CD4-positive, CD25-positive, alpha-beta regulatory T cell (primary cell): ENCODE measurements at regions not wholly inside any gene's neighbourhood (a gene's known extent, or its start where the extent isn't known, plus 50 kb on each side); places are given as distances from the start of the nearest gene placed in this dataset.
A peak's percentile ranks its signal among the peaks of the same experiment; 100 is the strongest.

Experiments used
- ATAC-seq, 2 donors: fragments of 150-1000 bp; cut with Tn5 transposase; one replicate each; pipeline ENCODE4 v1.10.0; 2021; ENCODE audit warnings: low read depth in 2 of 2, moderate number of reproducible peaks in 2 of 2, moderate library complexity in 1 of 2
- DNase-seq, 3 donors: peaks; one replicate each; pipeline versions ENCODE4 v3.0.0 to v3.0.0-alpha.2; 2012 to 2022; ENCODE audit warnings: mixed read lengths in 1 of 3
- H3K27ac ChIP-seq: one replicate; pipeline ENCODE4 v1.7.0; 2013; ENCODE audit warnings: mild to moderate bottlenecking, low read length; ENCODE audit not compliant: insufficient read depth, poor library complexity, severe bottlenecking
- H3K27me3 ChIP-seq: one replicate; pipeline ENCODE4 v1.7.0; 2013; ENCODE audit warnings: low read length; ENCODE audit not compliant: control insufficient read depth, insufficient read depth
- H3K36me3 ChIP-seq: one replicate; pipeline ENCODE4 v1.7.0; 2013; ENCODE audit warnings: mild to moderate bottlenecking, low read length, moderate library complexity; ENCODE audit not compliant: control insufficient read depth, insufficient read depth
- H3K4me1 ChIP-seq: 2 replicates; pipeline ENCODE4 v1.7.0; 2013; ENCODE audit warnings: mild to moderate bottlenecking, low read length; ENCODE audit not compliant: insufficient read depth, control insufficient read depth, poor library complexity, severe bottlenecking
- H3K4me3 ChIP-seq: one replicate; pipeline ENCODE4 v1.7.0; 2013; ENCODE audit warnings: low read depth, mild to moderate bottlenecking, low read length, moderate library complexity
- H3K9me3 ChIP-seq, 2 experiments: 1 replicate in 1 of 2; 2 replicates in 1 of 2; pipeline ENCODE4 v1.7.0; 2013; ENCODE audit warnings: low read length in 2 of 2, mild to moderate bottlenecking in 1 of 2, moderate library complexity in 1 of 2; ENCODE audit not compliant: control insufficient read depth in 2 of 2
- H3K27ac Mint-ChIP-seq, 3 donors: one replicate each; pipeline ENCODE4 v1.8.0; 2020 to 2022; ENCODE audit warnings: mild to moderate bottlenecking in 3 of 3, mixed read lengths in 3 of 3, moderate library complexity in 2 of 3
- H3K27me3 Mint-ChIP-seq: one replicate; pipeline ENCODE4 v1.8.0; 2022; ENCODE audit warnings: mild to moderate bottlenecking, mixed read lengths
- H3K36me3 Mint-ChIP-seq: one replicate; pipeline ENCODE4 v1.8.0; 2020; ENCODE audit warnings: mixed read lengths
- H3K4me1 Mint-ChIP-seq, 4 donors: one replicate each; pipeline ENCODE4 v1.8.0; 2020 to 2022; ENCODE audit warnings: mixed read lengths in 4 of 4, mild to moderate bottlenecking in 1 of 4
- H3K4me3 Mint-ChIP-seq, 4 donors: one replicate each; pipeline ENCODE4 v1.8.0; 2020 to 2022; ENCODE audit warnings: mild to moderate bottlenecking in 4 of 4, mixed read lengths in 4 of 4, moderate library complexity in 3 of 4
- H3K9me3 Mint-ChIP-seq, 7 donors: one replicate each; pipeline ENCODE4 v1.8.0; 2020 to 2022; ENCODE audit warnings: mixed read lengths in 7 of 7, mild to moderate bottlenecking in 3 of 7, moderate library complexity in 2 of 7

- Mint-ChIP-seq H3K4me3 (no peak overlapping the region), H3K4me1 (peaks cover 0 to 3% (median 0%) of the 10 kb centered on the region in 4 donors), H3K36me3 (peaks cover 3% of the 10 kb centered on the region), H3K27ac (no peak overlapping the region), H3K27me3 (peaks cover 16% of the 10 kb centered on the region), H3K9me3 (peaks cover 0 to 1% (median 0%) of the 10 kb centered on the region in 7 donors)
- Histone ChIP-seq H3K36me3 (no peaks in the 10 kb centered on the region), H3K27ac (no peak overlapping the region), H3K27me3 (peaks cover 10% of the 10 kb centered on the region), H3K9me3 (no peaks in the 10 kb centered on the region), H3K4me1 (no peaks in the 10 kb centered on the region), H3K4me3 (no peak overlapping the region)
- DNase-seq = no peak
- ATAC-seq = no peak
These were observed 146.7 kb upstream of the TSC22D2 start for GRCh38 chr3:150261418-150261817.

GRCh38 chr3:150260398-150260710, 147.7 kb upstream of the TSC22D2 start:
- Mint-ChIP-seq H3K36me3 (peaks cover 3% of the 10 kb centered on the region), H3K4me1 (peaks cover 0 to 3% (median 0%) of the 10 kb centered on the region in 4 donors), H3K27ac (no peak overlapping the region), H3K9me3 (peaks cover 0 to 3% (median 0%) of the 10 kb centered on the region in 7 donors), H3K27me3 (peaks cover 18% of the 10 kb centered on the region), H3K4me3 (no peak overlapping the region)
- H3K9me3 ChIP-seq = no peaks in the 10 kb centered on the region
- H3K4me1 ChIP-seq = no peaks in the 10 kb centered on the region
- H3K36me3 ChIP-seq = no peaks in the 10 kb centered on the region
- no peak for ATAC-seq
- H3K4me3 ChIP-seq = no peak overlapping the region
- H3K27ac ChIP-seq = no peak overlapping the region
- DNase-seq = no peak
- peaks cover 8% of the 10 kb centered on the region for H3K27me3 ChIP-seq

- no peak overlapping the region for H3K27ac Mint-ChIP-seq
- Histone ChIP-seq H3K9me3 (no peaks in the 10 kb centered on the region), H3K36me3 (no peaks in the 10 kb centered on the region), H3K4me3 (no peak overlapping the region), H3K27ac (no peak overlapping the region), H3K27me3 (peaks cover 8% of the 10 kb centered on the region), H3K4me1 (no peaks in the 10 kb centered on the region)
- peaks cover 0 to 3% (median 0%) of the 10 kb centered on the region in 7 donors for H3K9me3 Mint-ChIP-seq
- H3K4me1 Mint-ChIP-seq = peaks cover 0 to 3% (median 0%) of the 10 kb centered on the region in 4 donors
- ATAC-seq = no peak
- H3K27me3 Mint-ChIP-seq = peaks cover 15% of the 10 kb centered on the region
- H3K36me3 Mint-ChIP-seq = peaks cover 3% of the 10 kb centered on the region
- H3K4me3 Mint-ChIP-seq = peak overlapping the region in 1 of 4 donors; percentile 86
- DNase-seq = no peak
These were observed 148.3 kb upstream of the TSC22D2 start for GRCh38 chr3:150259526-150260397.

- Mint-ChIP-seq H3K4me3 (no peak overlapping the region), H3K36me3 (peaks cover 3% of the 10 kb centered on the region), H3K27me3 (peaks cover 19% of the 10 kb centered on the region), H3K9me3 (peaks cover 0 to 2% (median 0%) of the 10 kb centered on the region in 7 donors), H3K27ac (no peak overlapping the region), H3K4me1 (peaks cover 0 to 3% (median 0%) of the 10 kb centered on the region in 4 donors)
- Histone ChIP-seq H3K36me3 (no peaks in the 10 kb centered on the region), H3K4me3 (no peak overlapping the region), H3K27ac (no peak overlapping the region), H3K4me1 (no peaks in the 10 kb centered on the region), H3K9me3 (no peaks in the 10 kb centered on the region), H3K27me3 (peaks cover 2% of the 10 kb centered on the region)
- ATAC-seq (no peak), DNase-seq (no peak)
These were observed 151.3 kb upstream of the TSC22D2 start for GRCh38 chr3:150256782-150257181.

- H3K4me1 Mint-ChIP-seq = peaks cover 0 to 3% (median 0%) of the 10 kb centered on the region in 4 donors
- no peak for ATAC-seq
These were observed 151.8 kb upstream of the TSC22D2 start for GRCh38 chr3:150256318-150256717.

GRCh38 chr3:150255826-150256225, 152.3 kb upstream of the TSC22D2 start:
- H3K4me3 ChIP-seq = no peak overlapping the region
- Mint-ChIP-seq H3K27me3 (peaks cover 21% of the 10 kb centered on the region), H3K36me3 (peaks cover 3% of the 10 kb centered on the region), H3K4me3 (no peak overlapping the region), H3K27ac (no peak overlapping the region), H3K4me1 (peaks cover 0 to under 1% (median 0%) of the 10 kb centered on the region in 4 donors), H3K9me3 (peaks cover 0 to 2% (median 0%) of the 10 kb centered on the region in 7 donors)
- H3K27ac ChIP-seq = no peak overlapping the region
- peaks cover 2% of the 10 kb centered on the region for H3K27me3 ChIP-seq
- no peaks in the 10 kb centered on the region for H3K9me3 ChIP-seq
- DNase-seq = no peak
- no peak for ATAC-seq
- no peaks in the 10 kb centered on the region for H3K36me3 ChIP-seq
- H3K4me1 ChIP-seq = no peaks in the 10 kb centered on the region

More at GRCh38 chr3:150256318-150256717, 151.8 kb upstream of the TSC22D2 start:
- Mint-ChIP-seq H3K36me3 (peaks cover 3% of the 10 kb centered on the region), H3K4me3 (no peak overlapping the region), H3K9me3 (peaks cover 0 to 2% (median 0%) of the 10 kb centered on the region in 7 donors), H3K27ac (no peak overlapping the region), H3K27me3 (peaks cover 21% of the 10 kb centered on the region)
- no peak for DNase-seq
- no peak overlapping the region for H3K27ac ChIP-seq
- no peak overlapping the region for H3K4me3 ChIP-seq
- H3K4me1 ChIP-seq = no peaks in the 10 kb centered on the region
- no peaks in the 10 kb centered on the region for H3K36me3 ChIP-seq
- no peaks in the 10 kb centered on the region for H3K9me3 ChIP-seq
- peaks cover 2% of the 10 kb centered on the region for H3K27me3 ChIP-seq

GRCh38 chr3:150255413-150255812, 152.7 kb upstream of the TSC22D2 start:
- Mint-ChIP-seq H3K27ac (no peak overlapping the region), H3K4me3 (no peak overlapping the region), H3K9me3 (peaks cover 0 to 2% (median 0%) of the 10 kb centered on the region in 7 donors), H3K36me3 (peaks cover 3% of the 10 kb centered on the region), H3K4me1 (no peaks in the 10 kb centered on the region), H3K27me3 (peaks cover 21% of the 10 kb centered on the region)
- Histone ChIP-seq H3K36me3 (no peaks in the 10 kb centered on the region), H3K4me3 (no peak overlapping the region), H3K27ac (no peak overlapping the region), H3K4me1 (no peaks in the 10 kb centered on the region), H3K9me3 (no peaks in the 10 kb centered on the region), H3K27me3 (peaks cover 2% of the 10 kb centered on the region)
- no peak for ATAC-seq
- DNase-seq = no peak

- Mint-ChIP-seq H3K27ac (no peak overlapping the region), H3K27me3 (peaks cover 21% of the 10 kb centered on the region), H3K4me1 (no peaks in the 10 kb centered on the region), H3K9me3 (peaks cover 0 to 2% (median 0%) of the 10 kb centered on the region in 7 donors), H3K4me3 (no peak overlapping the region), H3K36me3 (peaks cover 3% of the 10 kb centered on the region)
- no peak overlapping the region for H3K4me3 ChIP-seq
- no peaks in the 10 kb centered on the region for H3K9me3 ChIP-seq
- no peak for DNase-seq
- H3K27ac ChIP-seq = no peak overlapping the region
- H3K27me3 ChIP-seq = peaks cover 1% of the 10 kb centered on the region
- no peak for ATAC-seq
- no peaks in the 10 kb centered on the region for H3K4me1 ChIP-seq
- H3K36me3 ChIP-seq = no peaks in the 10 kb centered on the region
These were observed 153.8 kb upstream of the TSC22D2 start for GRCh38 chr3:150254309-150254708.
